GM12892 (cell line): ENCODE measurements at regions not wholly inside any gene's neighbourhood (a gene's known extent, or its start where the extent isn't known, plus 50 kb on each side); places are given as distances from the start of the nearest gene placed in this dataset.

Experiments used
- POLR2A ChIP-seq: IDR thresholded peaks from 2 replicates; pipeline ENCODE4 v1.6.1; 2011; ENCODE audit warnings: low read depth, low read length, control low read depth
- POLR2AphosphoS5 ChIP-seq: IDR thresholded peaks from 2 replicates; pipeline ENCODE4 v1.6.1; 2011; ENCODE audit warnings: low read depth, low read length, control low read depth

DNA sequence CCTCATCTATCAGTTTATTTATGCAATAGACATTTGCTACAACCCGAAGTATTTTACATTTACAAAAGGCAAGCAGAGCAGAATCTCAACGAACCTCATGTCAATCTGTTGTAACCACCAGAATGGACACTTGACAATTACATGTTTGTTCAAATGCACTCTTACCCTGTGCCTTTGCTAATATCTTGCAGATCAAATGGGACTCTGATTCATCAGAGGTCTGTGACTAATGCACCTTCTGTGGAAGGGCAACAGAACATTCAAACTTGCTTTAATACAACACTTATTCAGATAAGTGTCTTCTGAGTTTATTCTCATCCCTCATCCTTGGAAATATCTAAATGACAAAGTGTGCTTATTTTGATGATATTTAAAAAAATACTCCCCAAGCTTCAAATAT is 644.7 kb upstream of the PCDH10 start:
- TF ChIP-seq POLR2A = no peak
- no peak for TF ChIP-seq POLR2AphosphoS5
